Trophoblast cell (in vitro differentiated cells and primary cell): ENCODE measurements at regions not wholly inside any gene's neighbourhood (a gene's known extent, or its start where the extent isn't known, plus 50 kb on each side); places are given as distances from the start of the nearest gene placed in this dataset.

Source experiments
- DNase-seq, 2 donors: peaks; one replicate each; pipeline ENCODE4 v3.0.0-alpha.2; 2016
- H2AFZ ChIP-seq: 2 replicates; pipeline ENCODE4 v1.6.1; 2013; ENCODE audit warnings: low read length, moderate library complexity, mild to moderate bottlenecking; ENCODE audit not compliant: insufficient read depth, poor library complexity
- H2AK5ac ChIP-seq: 2 replicates; pipeline ENCODE4 v1.6.1; 2013; ENCODE audit warnings: mild to moderate bottlenecking, low read length
- H2BK120ac ChIP-seq: 2 replicates; pipeline ENCODE4 v1.6.1; 2013; ENCODE audit warnings: low read length, mild to moderate bottlenecking, moderate library complexity; ENCODE audit not compliant: insufficient read depth, poor library complexity
- H2BK12ac ChIP-seq: 2 replicates; pipeline ENCODE4 v1.6.1; 2013; ENCODE audit warnings: mild to moderate bottlenecking, low read length, moderate library complexity
- H2BK5ac ChIP-seq: 2 replicates; pipeline ENCODE4 v1.6.1; 2013; ENCODE audit warnings: low read length, low read depth, moderate library complexity, mild to moderate bottlenecking; ENCODE audit not compliant: poor library complexity
- H3K14ac ChIP-seq: 2 replicates; pipeline ENCODE4 v1.6.1; 2013; ENCODE audit warnings: mild to moderate bottlenecking, low read length
- H3K18ac ChIP-seq: 2 replicates; pipeline ENCODE4 v1.6.1; 2013; ENCODE audit warnings: mild to moderate bottlenecking, low read length
- H3K23ac ChIP-seq: 2 replicates; pipeline ENCODE4 v1.6.1; 2013; ENCODE audit warnings: low read length
- H3K27ac ChIP-seq: 2 replicates; pipeline ENCODE4 v1.5.1; 2013; ENCODE audit warnings: low read depth, mild to moderate bottlenecking, inconsistent platforms, low read length, moderate library complexity
- H3K27me3 ChIP-seq: 2 replicates; pipeline ENCODE4 v1.6.1; 2013; ENCODE audit warnings: inconsistent platforms, mild to moderate bottlenecking, low read length, moderate library complexity; ENCODE audit not compliant: insufficient read depth
- H3K36me3 ChIP-seq, 2 experiments: 1 replicate in 1 of 2; 2 replicates in 1 of 2; pipeline ENCODE4 v1.6.1; 2013; ENCODE audit warnings: low read length in 2 of 2, mild to moderate bottlenecking in 2 of 2, moderate library complexity in 1 of 2; ENCODE audit not compliant: insufficient read depth in 2 of 2, control insufficient read depth in 1 of 2
- H3K4ac ChIP-seq: 2 replicates; pipeline ENCODE4 v1.6.1; 2013; ENCODE audit warnings: low read depth, mild to moderate bottlenecking, low read length, moderate library complexity
- H3K4me1 ChIP-seq, 2 experiments: 1 replicate in 1 of 2; 2 replicates in 1 of 2; pipeline ENCODE4 v1.6.1; 2013; ENCODE audit warnings: low read length in 2 of 2, mild to moderate bottlenecking in 2 of 2, moderate library complexity in 1 of 2; ENCODE audit not compliant: insufficient read depth in 2 of 2, control insufficient read depth in 1 of 2
- H3K4me2 ChIP-seq: 2 replicates; pipeline ENCODE4 v1.6.1; 2013; ENCODE audit warnings: inconsistent platforms, mild to moderate bottlenecking, low read length, moderate library complexity
- H3K4me3 ChIP-seq: 2 replicates; pipeline ENCODE4 v1.5.1; 2013; ENCODE audit warnings: mild to moderate bottlenecking, low read depth, low read length, inconsistent platforms
- H3K79me1 ChIP-seq: one replicate; pipeline ENCODE4 v1.6.1; 2013; ENCODE audit warnings: low read length
- H3K79me2 ChIP-seq: 2 replicates; pipeline ENCODE4 v1.6.1; 2013; ENCODE audit warnings: low read length, mild to moderate bottlenecking; ENCODE audit not compliant: control insufficient read depth, insufficient read depth, poor library complexity
- H3K9ac ChIP-seq: 2 replicates; pipeline ENCODE4 v1.6.1; 2013; ENCODE audit warnings: mild to moderate bottlenecking, low read length
- H3K9me3 ChIP-seq: 2 replicates; pipeline ENCODE4 v1.6.1; 2013; ENCODE audit warnings: low read depth, mild to moderate bottlenecking, control low read depth, inconsistent platforms, low read length; ENCODE audit not compliant: insufficient read depth
- H4K12ac ChIP-seq: 2 replicates; pipeline ENCODE4 v1.6.1; 2013; ENCODE audit warnings: low read depth, mild to moderate bottlenecking, low read length, moderate library complexity
- H4K8ac ChIP-seq: 2 replicates; pipeline ENCODE4 v1.6.1; 2013; ENCODE audit warnings: low read depth, mild to moderate bottlenecking, low read length, moderate library complexity
- H4K91ac ChIP-seq: one replicate; pipeline ENCODE4 v1.6.1; 2013; ENCODE audit warnings: low read depth, mild to moderate bottlenecking, low read length, moderate library complexity
- WGBS: extraction: QIAGEN DNeasy Blood & Tissue Kit; methylation state at CpG from one replicate; pipeline ENCODE4 v1.1.7; 2013; ENCODE audit warnings: missing lambda C conversion rate; ENCODE audit not compliant: insufficient read length, insufficient coverage; ENCODE audit errors: extremely low coverage; 5-methylcytosine and 5-hydroxymethylcytosine counted together

- H3K18ac ChIP-seq: no peak overlapping the region
- no peaks in the 10 kb centered on the region for H3K4me1 ChIP-seq
- H3K36me3 ChIP-seq: no peaks in the 10 kb centered on the region
- no peak overlapping the region for H2BK5ac ChIP-seq
- H3K9me3 ChIP-seq: no peaks in the 10 kb centered on the region
- no peak overlapping the region for H3K27ac ChIP-seq
- no peak overlapping the region for H3K9ac ChIP-seq
- no peak overlapping the region for H2AK5ac ChIP-seq
- H2BK12ac ChIP-seq: no peak overlapping the region
- H3K4me3 ChIP-seq: no peak overlapping the region
- no peak overlapping the region for H3K4ac ChIP-seq
- WGBS: no CpG with 5 or more reads among the region's 8 CpGs
- no peak overlapping the region for H4K8ac ChIP-seq
- no peak overlapping the region for H2AFZ ChIP-seq
- H4K91ac ChIP-seq: no peak overlapping the region
- H3K23ac ChIP-seq: no peak overlapping the region
- no peaks in the 10 kb centered on the region for H3K79me2 ChIP-seq
- no peak for DNase-seq
- no peak overlapping the region for H2BK120ac ChIP-seq
- no peak overlapping the region for H3K14ac ChIP-seq
- H4K12ac ChIP-seq: no peak overlapping the region
- no peaks in the 10 kb centered on the region for H3K79me1 ChIP-seq
- no peaks in the 10 kb centered on the region for H3K27me3 ChIP-seq
- H3K4me2 ChIP-seq: no peak overlapping the region
These were observed 476.9 kb upstream of the PROK2 start for GRCh38 chr3:72261566-72262564.

- Histone ChIP-seq H3K4me3 (no peak overlapping the region), H3K79me1 (no peaks in the 10 kb centered on the region), H3K79me2 (no peaks in the 10 kb centered on the region), H2BK5ac (no peak overlapping the region), H3K36me3 (no peaks in the 10 kb centered on the region), H4K12ac (no peak overlapping the region), H2BK120ac (no peak overlapping the region), H4K91ac (no peak overlapping the region), H3K9ac (no peak overlapping the region), H2BK12ac (no peak overlapping the region), H3K18ac (no peak overlapping the region), H2AFZ (no peak overlapping the region), H3K4ac (no peak overlapping the region), H2AK5ac (no peak overlapping the region), H3K23ac (no peak overlapping the region), H3K9me3 (no peaks in the 10 kb centered on the region), H3K4me2 (no peak overlapping the region), H4K8ac (no peak overlapping the region), H3K27ac (no peak overlapping the region), H3K4me1 (peaks cover 5 to 6% of the 10 kb centered on the region in 2 experiments), H3K27me3 (no peaks in the 10 kb centered on the region), H3K14ac (no peak overlapping the region)
- no peak for DNase-seq
- WGBS: no CpG with 5 or more reads among the region's 5 CpGs
These were observed 475.6 kb upstream of the PROK2 start for GRCh38 chr3:72260588-72260910.

- no peak overlapping the region for H3K4ac ChIP-seq
- no CpG with 5 or more reads among the region's 7 CpGs for WGBS
- no peak overlapping the region for H2AK5ac ChIP-seq
- H3K27ac ChIP-seq: no peak overlapping the region
- H3K4me2 ChIP-seq: no peak overlapping the region
- no peak overlapping the region for H2BK5ac ChIP-seq
- no peaks in the 10 kb centered on the region for H3K9me3 ChIP-seq
- no peaks in the 10 kb centered on the region for H3K27me3 ChIP-seq
- H3K4me3 ChIP-seq: no peak overlapping the region
- no peak overlapping the region for H2BK12ac ChIP-seq
- no peak overlapping the region for H3K18ac ChIP-seq
- no peak overlapping the region for H2AFZ ChIP-seq
- no peak overlapping the region for H3K9ac ChIP-seq
- no peaks in the 10 kb centered on the region for H3K79me2 ChIP-seq
- H3K79me1 ChIP-seq: no peaks in the 10 kb centered on the region
- peaks cover 8 to 9% of the 10 kb centered on the region in 2 experiments for H3K4me1 ChIP-seq
- H3K14ac ChIP-seq: no peak overlapping the region
- no peak overlapping the region for H4K12ac ChIP-seq
- no peak overlapping the region for H4K91ac ChIP-seq
- H2BK120ac ChIP-seq: no peak overlapping the region
- H3K23ac ChIP-seq: no peak overlapping the region
- DNase-seq: no peak
- no peak overlapping the region for H4K8ac ChIP-seq
- H3K36me3 ChIP-seq: no peaks in the 10 kb centered on the region
These were observed 475.0 kb upstream of the PROK2 start for GRCh38 chr3:72259755-72260587.

- Histone ChIP-seq H2AFZ (no peak overlapping the region), H2BK120ac (no peak overlapping the region)
- no CpG with 5 or more reads among the region's 17 CpGs for WGBS
These were observed 473.6 kb upstream of the PROK2 start for GRCh38 chr3:72258361-72259141.

More at GRCh38 chr3:72258361-72259141, 473.6 kb upstream of the PROK2 start:
- Histone ChIP-seq H3K18ac (no peak overlapping the region), H3K79me1 (no peaks in the 10 kb centered on the region), H4K12ac (no peak overlapping the region), H2BK5ac (no peak overlapping the region), H3K36me3 (no peaks in the 10 kb centered on the region), H3K4me2 (no peak overlapping the region), H3K23ac (no peak overlapping the region), H3K9ac (no peak overlapping the region), H2AK5ac (no peak overlapping the region), H3K4ac (no peak overlapping the region), H4K8ac (no peak overlapping the region), H3K9me3 (no peaks in the 10 kb centered on the region), H3K27me3 (no peaks in the 10 kb centered on the region), H4K91ac (no peak overlapping the region), H3K4me1 (peaks cover 8 to 9% of the 10 kb centered on the region in 2 experiments), H3K27ac (no peak overlapping the region), H3K14ac (no peak overlapping the region), H2BK12ac (no peak overlapping the region), H3K4me3 (no peak overlapping the region), H3K79me2 (no peaks in the 10 kb centered on the region)
- DNase-seq: no peak
